Inferior parietal cortex (tissue), 1 donor: ENCODE measurements at regions not wholly inside any gene's neighbourhood (a gene's known extent, or its start where the extent isn't known, plus 50 kb on each side); places are given as distances from the start of the nearest gene placed in this dataset.
"Not testable (repeated sequence)": the region's sequence is repeated elsewhere in the genome, so short reads cannot be mapped to it uniquely, and the experiment has no call there.

ENCODE experiments used
- DNase-seq: peaks from one replicate; pipeline ENCODE4 v3.0.0-alpha.2; 2016; ENCODE audit errors: extremely low spot score

- no peak for DNase-seq
Observed at GRCh38 chr3:170656284-170656683, 70.4 kb upstream of the SLC7A14 start.

DNA sequence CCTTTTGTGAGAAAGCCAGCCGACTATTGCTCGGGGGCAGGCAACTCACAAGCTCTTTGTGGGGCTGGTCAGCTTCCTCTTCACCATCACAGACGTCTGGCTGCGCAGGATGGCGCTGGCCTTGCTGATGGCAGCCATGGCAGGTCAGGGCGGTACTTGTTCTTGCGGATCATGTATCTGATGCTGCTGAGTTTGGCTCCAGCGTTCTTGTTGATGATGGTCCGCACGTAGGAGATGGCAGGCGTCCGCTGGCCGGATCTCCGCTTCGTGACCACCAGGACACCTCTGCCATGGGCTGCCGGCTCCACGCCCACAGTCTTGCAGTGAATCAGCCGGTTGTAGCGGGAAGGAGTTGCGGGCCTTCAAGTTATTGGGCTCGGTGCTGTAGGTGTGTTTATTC, 67.9 kb upstream of the SLC7A14 start:
- DNase-seq = no peak

DNA sequence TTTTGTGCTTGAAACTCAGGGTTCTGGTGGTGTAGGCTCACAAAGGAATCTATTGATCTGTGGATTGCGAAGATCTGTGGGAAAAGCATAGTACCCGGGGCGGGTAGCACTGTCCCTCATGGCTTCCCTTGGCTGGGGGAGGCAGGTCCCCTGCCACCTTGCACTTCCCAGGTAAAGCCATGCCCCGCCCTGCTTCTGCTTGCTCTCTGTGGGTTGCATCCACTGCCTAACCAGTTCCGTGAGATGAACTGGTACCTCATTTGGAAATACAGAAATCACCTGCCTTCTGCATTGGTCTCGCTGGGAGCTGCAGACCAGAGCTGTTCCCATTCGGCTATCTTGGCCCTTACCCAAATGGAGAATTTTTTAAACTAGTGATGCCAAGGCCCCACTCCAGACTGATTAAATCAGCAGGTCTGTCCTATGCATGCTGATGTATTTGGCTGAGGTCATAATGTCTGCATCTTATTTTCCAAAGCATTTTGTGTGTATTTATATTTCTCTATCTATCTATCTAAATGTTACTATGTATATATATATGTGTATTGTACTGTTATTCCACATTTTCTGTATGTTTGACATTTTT, 65.5 kb upstream of the SLC7A14 start:
- DNase-seq = no peak

DNA sequence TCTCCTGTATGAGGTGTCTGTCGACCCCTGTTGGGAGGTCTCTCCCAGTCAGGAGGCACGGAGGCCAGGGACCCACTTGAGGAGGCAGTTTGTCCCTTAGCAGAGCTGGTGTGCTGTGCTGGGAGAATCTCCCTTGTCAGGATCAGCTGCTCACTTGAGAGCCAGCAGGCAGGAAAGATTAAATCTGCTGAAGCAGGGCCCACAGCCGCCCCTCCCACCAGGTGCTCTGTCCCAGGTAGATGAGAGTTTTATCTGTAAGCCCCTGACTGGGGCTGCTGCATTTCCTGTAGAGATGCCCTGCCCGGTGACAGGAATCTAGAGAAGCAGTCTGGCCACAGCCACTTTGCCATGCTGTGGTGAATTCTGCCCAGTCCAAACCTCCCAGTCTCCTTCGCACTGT, 64.7 kb upstream of the SLC7A14 start:
- not testable (repeated sequence) for DNase-seq

GRCh38 chr3:170644711-170645110, 58.8 kb upstream of the SLC7A14 start:
- no peak for DNase-seq

GRCh38 chr3:170643831-170644230, 58.0 kb upstream of the SLC7A14 start:
- DNase-seq = no peak

DNA sequence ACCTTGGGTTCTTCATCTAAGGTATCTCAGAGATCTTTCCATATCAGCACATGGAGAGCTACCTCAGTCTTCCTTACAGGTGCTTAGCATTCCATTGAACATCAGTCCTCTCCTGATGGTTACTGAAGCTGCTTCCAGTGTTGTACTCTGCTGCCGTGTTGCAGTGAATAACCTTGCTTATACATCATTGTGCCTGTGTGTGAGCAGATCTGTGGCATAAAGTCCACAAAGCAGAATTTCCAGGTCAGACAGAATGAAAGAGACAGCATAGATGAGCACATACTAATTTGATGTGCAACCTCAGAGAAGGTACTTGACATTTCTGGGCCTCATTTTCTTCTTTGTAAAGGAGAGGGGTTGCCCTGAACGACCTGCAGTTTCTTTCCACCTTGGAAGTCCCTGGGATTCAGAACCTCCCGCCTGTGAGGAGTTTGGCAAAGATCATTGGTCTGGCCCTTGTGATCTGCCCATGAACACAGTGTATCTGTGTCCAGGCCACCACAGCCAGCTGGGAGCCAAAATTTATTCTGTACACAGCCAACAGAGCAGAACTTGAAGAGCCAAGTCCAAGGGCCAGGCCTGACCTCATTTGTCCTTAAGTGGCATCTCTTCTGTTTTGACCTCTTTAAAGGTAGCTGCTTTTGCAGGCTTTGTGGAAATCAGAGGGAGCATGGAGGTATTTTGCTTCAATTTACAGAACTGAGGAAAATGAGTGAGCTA, 57.2 kb upstream of the SLC7A14 start:
- DNase-seq = peak; percentile 69

DNA sequence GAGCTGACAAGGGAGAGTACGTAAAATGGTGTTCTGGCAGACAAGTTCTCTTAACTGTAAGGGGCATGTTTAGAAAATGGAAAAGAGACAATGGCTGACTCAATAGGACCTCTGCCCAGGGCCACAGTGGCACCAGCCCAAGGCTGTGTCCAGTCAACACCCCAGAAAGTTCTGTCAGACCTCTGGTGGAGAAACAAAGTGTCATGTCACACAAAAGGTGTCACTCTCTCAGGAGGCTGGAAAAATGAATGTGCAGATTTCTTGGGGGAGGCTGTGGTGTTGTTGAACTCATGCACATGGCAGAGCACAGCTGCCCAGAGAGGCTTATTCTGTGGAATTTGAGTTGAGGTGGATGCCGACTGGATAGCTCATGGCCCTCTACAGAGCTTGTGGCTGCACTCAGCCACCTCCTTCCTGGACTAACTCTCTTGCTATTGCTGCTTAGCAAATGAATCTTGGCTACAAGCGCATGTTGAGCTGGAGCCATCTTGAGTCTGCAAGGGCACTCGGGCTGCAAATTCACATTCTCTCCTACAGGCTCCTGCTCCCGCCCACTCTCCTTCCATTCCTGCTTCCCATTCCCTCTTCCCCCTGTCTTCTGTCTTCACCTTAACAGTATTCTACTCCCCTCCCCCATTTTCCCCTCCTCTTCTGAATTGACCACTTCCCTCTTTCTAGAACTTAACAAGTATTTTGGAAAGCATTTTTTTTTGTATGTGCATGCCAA, 55.8 kb upstream of the SLC7A14 start:
- DNase-seq = no peak

DNA sequence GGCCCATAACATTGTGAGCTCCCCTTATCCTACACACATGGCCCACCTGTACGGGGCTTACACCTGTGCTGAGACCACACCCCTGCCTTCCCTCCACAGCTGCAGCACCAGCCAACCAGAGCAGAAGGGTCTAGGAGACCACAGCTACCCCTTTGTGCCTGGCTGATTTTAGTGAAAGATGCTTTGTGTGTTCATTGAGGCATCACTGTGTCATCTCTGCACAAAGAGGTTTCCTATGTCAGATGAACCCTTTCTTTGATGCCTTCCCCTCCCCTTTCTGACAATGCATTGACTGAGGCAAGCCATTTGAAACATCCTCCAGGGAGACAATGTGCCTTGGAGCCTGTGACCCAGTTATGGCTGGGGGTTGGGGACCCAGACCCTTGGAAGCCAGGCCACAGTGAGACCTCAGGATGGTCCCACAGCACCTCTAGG, 54.9 kb upstream of the SLC7A14 start:
- DNase-seq = peak; percentile 79

- no peak for DNase-seq
Observed at GRCh38 chr3:170638988-170639387, 53.1 kb upstream of the SLC7A14 start.

- DNase-seq = no peak
Observed at GRCh38 chr3:170637306-170637705, 51.4 kb upstream of the SLC7A14 start.

DNA sequence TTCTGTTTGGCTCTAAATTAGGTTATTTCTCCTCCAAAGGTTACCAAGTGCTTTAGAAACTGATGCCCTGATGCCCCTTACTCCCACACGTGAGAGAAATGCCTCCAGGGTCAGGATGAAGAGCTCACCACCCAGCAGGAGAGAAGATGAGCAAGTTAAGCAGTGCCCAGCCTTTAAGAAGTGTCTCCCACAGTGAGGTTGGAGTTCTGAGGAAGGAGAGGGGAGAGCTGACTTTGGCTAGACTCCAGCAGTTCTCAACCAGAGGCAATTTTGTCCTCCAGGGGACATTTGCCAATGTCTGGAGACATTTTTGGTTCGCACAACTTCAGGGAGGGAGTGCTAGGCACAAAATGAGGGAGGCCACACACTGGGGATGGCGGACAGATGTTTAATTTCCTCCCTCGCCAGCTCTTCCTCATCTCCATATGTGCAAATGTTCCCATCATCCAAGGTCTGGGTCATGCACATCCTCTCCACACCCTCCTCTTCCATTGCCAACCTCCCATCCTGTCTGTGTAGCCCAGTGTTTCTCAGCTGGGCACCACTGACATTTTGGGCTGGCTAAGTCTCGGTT, 50.6 kb upstream of the SLC7A14 start:
- no peak for DNase-seq
